K562 (cell line): ENCODE measurements at regions not wholly inside any gene's neighbourhood (a gene's known extent, or its start where the extent isn't known, plus 50 kb on each side); places are given as distances from the start of the nearest gene placed in this dataset.

Experiments used
- ATAC-seq: fragments of 200-7000 bp; cut with Tn5 transposase; 3 replicates; pipeline ENCODE4 v1.9.1; 2020; ENCODE audit warnings: moderate library complexity
- BruUV-seq: library from RNA; stranded (reverse); fragments of 400-500 nt; replicated peaks from 2 replicates; lab custom pipeline; 2021; lab: Mats Ljungman, UMichigan
- CTCF ChIA-PET: fragments of 300-600 bp; formaldehyde crosslinking; extraction: SDS; loops from one replicate; lab custom pipeline; 2021; ENCODE audit warnings: low intra/inter-chr PET ratio; lab: Yijun Ruan, JAX
- POLR2A ChIA-PET: fragments of 300-600, 350-650 bp; sonication (Branson Sonifier 250); formaldehyde crosslinking; extraction: SDS; loops from one replicate; lab custom pipeline; 2021; ENCODE audit warnings: antibody characterized with exemption, inconsistent platforms; lab: Yijun Ruan, JAX
- DNase-seq, 4 experiments: peaks; one replicate each; pipeline versions ENCODE4 v3.0.0 to v3.0.0-alpha.2; 2011 to 2018; ENCODE audit warnings: low spot score in 3 of 4, mixed read lengths in 3 of 4; ENCODE audit errors: extremely low read depth in 1 of 4
- FAIRE-seq: peaks from 2 replicates; lab custom pipeline; 2011; peaks lifted over from hg19 to GRCh38; lab: Jason Lieb, UNC
- H2AFZ ChIP-seq: 2 replicates; pipeline ENCODE4 v1.6.0; 2011; ENCODE audit warnings: low read depth, low read length, control low read depth, inconsistent platforms
- H3K27ac ChIP-seq: fragments of 200-600 bp; 3 replicates; pipeline ENCODE4 v1.8.0; 2011; ENCODE audit warnings: low read depth, mild to moderate bottlenecking, control low read depth, inconsistent platforms, low read length, moderate library complexity, mixed read lengths; ENCODE audit errors: extremely low read depth
- H3K27me3 ChIP-seq, 2 experiments: fragments of 300-600 bp in 1 of 2; 2 replicates in 1 of 2; 3 replicates in 1 of 2; pipeline versions ENCODE4 v1.6.0 to v1.8.0; 2011; ENCODE audit warnings: inconsistent platforms in 2 of 2, low read length in 2 of 2, mild to moderate bottlenecking in 1 of 2, mixed read lengths in 1 of 2, moderate library complexity in 1 of 2; ENCODE audit not compliant: control insufficient read depth in 2 of 2, insufficient read depth in 2 of 2
- H3K36me3 ChIP-seq: fragments of 300-600 bp; 3 replicates; pipeline ENCODE4 v1.8.0; 2011; ENCODE audit warnings: mild to moderate bottlenecking, low read length, inconsistent platforms; ENCODE audit not compliant: control insufficient read depth, insufficient read depth
- H3K4me1 ChIP-seq, 2 experiments: fragments of 200-600 bp in 1 of 2; replicated peaks in 1 of 2; 2 replicates in 1 of 2; 3 replicates in 1 of 2; pipeline versions ENCODE4 v1.5.1 to v1.8.0; 2011; ENCODE audit warnings: inconsistent platforms in 2 of 2, low read length in 2 of 2, mild to moderate bottlenecking in 1 of 2, mixed read lengths in 1 of 2, moderate library complexity in 1 of 2; ENCODE audit not compliant: control insufficient read depth in 2 of 2, insufficient read depth in 2 of 2
- H3K4me2 ChIP-seq: 2 replicates; pipeline ENCODE4 v1.6.1; 2011; ENCODE audit warnings: low read length, control low read depth, inconsistent platforms, mixed read lengths; ENCODE audit not compliant: insufficient read depth
- H3K4me3 ChIP-seq: fragments of 200-600 bp; sonication (generic), shearing (Covaris generic); 2 replicates; pipeline ENCODE4 v1.5.1; 2016; ENCODE audit warnings: control low read depth, inconsistent platforms
- H3K79me2 ChIP-seq: fragments of 200-600 bp; 3 replicates; pipeline ENCODE4 v1.8.0; 2011; ENCODE audit warnings: low read length, inconsistent platforms; ENCODE audit not compliant: control insufficient read depth, insufficient read depth
- H3K9ac ChIP-seq, 2 experiments: 2 replicates each; pipeline versions ENCODE4 v1.6.0 to v1.6.1; 2011; ENCODE audit warnings: low read depth in 2 of 2, low read length in 2 of 2, control low read depth in 1 of 2, inconsistent platforms in 1 of 2, mild to moderate bottlenecking in 1 of 2, mixed read lengths in 1 of 2; ENCODE audit not compliant: insufficient read depth in 1 of 2
- H3K9me1 ChIP-seq: one replicate; pipeline ENCODE4 v1.6.0; 2011; ENCODE audit warnings: inconsistent platforms, mild to moderate bottlenecking, low read length, moderate library complexity; ENCODE audit not compliant: control insufficient read depth, insufficient read depth
- H3K9me3 ChIP-seq: replicated peaks from 2 replicates; pipeline ENCODE4 v1.5.1; 2011; ENCODE audit warnings: low read depth, low read length, inconsistent platforms; ENCODE audit not compliant: control insufficient read depth, insufficient read depth
- H4K20me1 ChIP-seq: replicated peaks from 2 replicates; pipeline ENCODE4 v1.6.1; 2011; ENCODE audit warnings: low read length, inconsistent platforms, mixed read lengths; ENCODE audit not compliant: control insufficient read depth, insufficient read depth
- ADNP ChIP-seq: fragments of 200-800 bp; sonication (Bioruptor generic); IDR thresholded peaks from 2 replicates; pipeline ENCODE4 v1.6.1; 2016; ENCODE audit warnings: missing genetic modification characterization, missing compliant biosample characterization
- BRD4 ChIP-seq: fragments of 200-600 bp; sonication (generic); IDR thresholded peaks from 2 replicates; pipeline ENCODE4 v1.6.1; 2017; ENCODE audit warnings: inconsistent platforms
- CCNT2 ChIP-seq: IDR thresholded peaks from 2 replicates; pipeline ENCODE4 v1.6.1; 2011; ENCODE audit warnings: borderline replicate concordance, low read depth, mild to moderate bottlenecking, moderate library complexity, mixed read lengths, low read length; ENCODE audit not compliant: insufficient read length; ENCODE audit errors: extremely low read depth
- CTCF ChIP-seq, 3 experiments: IDR thresholded peaks in 2 of 3; conservative IDR thresholded peaks in 1 of 3; 2 replicates each; pipeline ENCODE4 v1.5.1; 2011 to 2012; ENCODE audit warnings: low read length in 3 of 3, mild to moderate bottlenecking in 3 of 3, control low read depth in 2 of 3, improper control_type of control experiment in 1 of 3, inconsistent platforms in 1 of 3, low read depth in 1 of 3, mixed read lengths in 1 of 3, moderate library complexity in 1 of 3; ENCODE audit not compliant: insufficient read depth in 2 of 3
- HMGN3 ChIP-seq: IDR thresholded peaks from 2 replicates; pipeline ENCODE4 v1.6.1; 2011; ENCODE audit warnings: borderline replicate concordance, low read depth, mild to moderate bottlenecking, mixed read lengths, low read length; ENCODE audit not compliant: insufficient read length; ENCODE audit errors: extremely low read depth
- PHF8 ChIP-seq: fragments of 200-600 bp; sonication (generic); IDR thresholded peaks from 2 replicates; pipeline ENCODE4 v1.6.1; 2012; ENCODE audit warnings: mixed run types, mild to moderate bottlenecking, inconsistent platforms, low read length, moderate library complexity, borderline replicate concordance
- STAT5A ChIP-seq: IDR thresholded peaks from 2 replicates; pipeline ENCODE4 v1.6.1; 2012; ENCODE audit warnings: low read length, inconsistent platforms, borderline replicate concordance
- ZBTB34 ChIP-seq: fragments of 250-450 bp; sonication (Bioruptor Pico); IDR thresholded peaks from 2 replicates; pipeline ENCODE4 v1.8.0; 2021; ENCODE audit warnings: mild to moderate bottlenecking, moderate library complexity
- ZC3H4 ChIP-seq: sonication (generic); formaldehyde crosslinking; IDR thresholded peaks from 2 replicates; pipeline ENCODE4 v1.9.0; 2021; ENCODE audit warnings: missing genetic modification reagents, borderline replicate concordance
- ZKSCAN1 ChIP-seq: fragments of 150-350 bp; IDR thresholded peaks from 2 replicates; pipeline ENCODE4 v1.6.1; 2016; ENCODE audit warnings: low read depth, low read length
- WGBS: fragments of 100-300 bp; shearing (Covaris generic); methylation state at CpG from one replicate; pipeline ENCODE4 v1.1.6; 2016; ENCODE audit warnings: low coverage, mixed read lengths; ENCODE audit not compliant: insufficient coverage; ENCODE audit errors: missing lambda C conversion rate; 5-methylcytosine and 5-hydroxymethylcytosine counted together
- in situ Hi-C: fragments of 300-500 bp; cut with MboI; formaldehyde crosslinking; loops from 4 replicates; pipeline ENCODE4 v1.15.0; 2018; ENCODE audit warnings: inconsistent platforms, mixed read lengths
- intact Hi-C: fragments of 100-400 bp; cut with micrococcal nuclease; formaldehyde crosslinking; loops from 2 replicates; pipeline ENCODE4 v1.14.2; 2022

DNA sequence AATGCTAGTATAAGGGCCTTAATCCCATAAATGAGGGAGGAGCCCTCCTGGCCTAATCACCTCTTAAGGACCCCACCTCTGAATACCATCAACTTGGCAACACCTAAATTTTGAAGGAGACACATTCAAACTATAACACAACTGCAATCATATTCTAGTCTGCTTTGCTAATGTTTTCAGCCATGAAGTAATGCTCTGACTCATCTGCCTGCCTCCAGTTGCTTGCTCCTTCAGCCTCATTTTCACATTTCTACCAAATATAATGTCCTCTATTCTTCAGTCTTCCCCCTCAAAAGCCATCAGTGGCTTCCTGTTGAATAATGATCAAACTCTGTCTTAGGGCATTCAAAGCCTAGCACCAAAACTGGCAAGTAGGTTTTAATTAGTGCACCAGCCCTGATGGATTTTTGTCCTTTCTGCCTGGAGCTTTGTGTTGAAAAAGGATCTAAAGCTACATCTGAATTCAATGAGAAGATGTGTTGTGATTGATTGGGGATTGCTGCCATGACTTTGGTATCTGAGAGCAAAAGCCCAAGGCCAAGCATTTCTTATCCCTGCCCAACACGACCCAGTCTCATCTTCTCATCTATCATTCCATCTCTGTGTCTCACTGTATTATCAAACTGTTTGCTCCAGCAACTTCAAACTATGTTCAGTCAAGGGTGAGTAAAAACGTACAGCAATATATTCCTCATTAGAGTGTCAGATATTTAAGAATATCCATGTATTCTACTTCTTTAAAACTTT lies 140.8 kb upstream of the ELAC2 start:
- CTCF ChIA-PET: no interaction called here
- 0% methylated on average over 1 of the region's 2 CpGs for WGBS
- POLR2A ChIA-PET: no interaction called here
- TF ChIP-seq HMGN3: no peak
- TF ChIP-seq ADNP (tag): no peak
- TF ChIP-seq CTCF (IDR thresholded peaks at IDR 0.05 in 2 of 3, conservative IDR thresholded peaks at IDR 0.05 in 1 of 3; ENCODE audit: insufficient read depth in 2 of 3, low read depth in 1 of 3, low read length in 3 of 3): no peak
- TF ChIP-seq ZC3H4 (CRISPR knock-in tag): no peak
- TF ChIP-seq STAT5A: no peak
- TF ChIP-seq ZKSCAN1: no peak
- TF ChIP-seq ZBTB34 (CRISPR knock-in tag): no peak
- no peak for TF ChIP-seq BRD4
- TF ChIP-seq CCNT2: no peak
- TF ChIP-seq PHF8: no peak

More for the DNA sequence above, 140.8 kb upstream of the ELAC2 start:
- Histone ChIP-seq H3K9ac (no peak overlapping the region), H3K9me1 (no peaks in the 10 kb centered on the region), H3K27me3 (no peaks in the 10 kb centered on the region), H3K4me1 (no peaks in the 10 kb centered on the region), H4K20me1 (no peaks in the 10 kb centered on the region), H3K9me3 (no peaks in the 10 kb centered on the region), H3K79me2 (no peaks in the 10 kb centered on the region), H3K4me3 (no peak overlapping the region), H3K27ac (no peak overlapping the region), H2AFZ (no peak overlapping the region), H3K4me2 (no peak overlapping the region), H3K36me3 (no peaks in the 10 kb centered on the region)
- DNase-seq: no peak
- intact Hi-C loops (no loop called here), in situ Hi-C loops (no loop called here)
- FAIRE-seq: no peak
- no TSS peak for BruUV-seq
- ATAC-seq: no peak
